ENCODE measurements at regions not wholly inside any gene's neighbourhood (a gene's known extent, or its start where the extent isn't known, plus 50 kb on each side); places are given as distances from the start of the nearest gene placed in this dataset.

DNA sequence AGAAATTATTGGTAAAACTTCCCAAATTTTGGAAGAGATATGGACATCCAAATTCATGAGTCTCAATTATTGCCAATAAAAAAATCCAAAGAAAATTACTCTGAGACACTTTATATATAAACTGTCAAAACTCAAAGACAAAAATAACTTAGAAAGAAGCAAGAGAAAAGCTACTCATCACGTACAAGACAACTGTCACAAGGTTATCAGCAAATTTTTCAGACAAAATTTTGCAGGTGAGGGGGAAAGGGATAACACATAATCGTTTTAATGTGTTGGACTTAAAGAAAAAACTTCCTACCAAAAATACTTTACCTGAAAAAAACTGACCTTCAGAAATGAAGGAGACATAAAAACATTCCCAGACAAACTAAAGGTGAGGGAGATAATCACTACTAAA, 272.5 kb downstream of the THBS2 start:
- no peaks in the 10 kb centered on the region for H3K4me1 ChIP-seq (ENCODE audit: control insufficient read depth in 1 of 2, low read depth in 2 of 2)
- H3K36me3 ChIP-seq: no peaks in the 10 kb centered on the region
- peaks cover 9% of the 10 kb centered on the region for H3K9me3 ChIP-seq
- no peak for ATAC-seq (ENCODE audit: insufficient number of reproducible peaks, low FRiP score, low read depth)
- no peaks in the 10 kb centered on the region for H3K27me3 ChIP-seq (replicated peaks; ENCODE audit: insufficient read depth)
- TF ChIP-seq, protein P1, sequence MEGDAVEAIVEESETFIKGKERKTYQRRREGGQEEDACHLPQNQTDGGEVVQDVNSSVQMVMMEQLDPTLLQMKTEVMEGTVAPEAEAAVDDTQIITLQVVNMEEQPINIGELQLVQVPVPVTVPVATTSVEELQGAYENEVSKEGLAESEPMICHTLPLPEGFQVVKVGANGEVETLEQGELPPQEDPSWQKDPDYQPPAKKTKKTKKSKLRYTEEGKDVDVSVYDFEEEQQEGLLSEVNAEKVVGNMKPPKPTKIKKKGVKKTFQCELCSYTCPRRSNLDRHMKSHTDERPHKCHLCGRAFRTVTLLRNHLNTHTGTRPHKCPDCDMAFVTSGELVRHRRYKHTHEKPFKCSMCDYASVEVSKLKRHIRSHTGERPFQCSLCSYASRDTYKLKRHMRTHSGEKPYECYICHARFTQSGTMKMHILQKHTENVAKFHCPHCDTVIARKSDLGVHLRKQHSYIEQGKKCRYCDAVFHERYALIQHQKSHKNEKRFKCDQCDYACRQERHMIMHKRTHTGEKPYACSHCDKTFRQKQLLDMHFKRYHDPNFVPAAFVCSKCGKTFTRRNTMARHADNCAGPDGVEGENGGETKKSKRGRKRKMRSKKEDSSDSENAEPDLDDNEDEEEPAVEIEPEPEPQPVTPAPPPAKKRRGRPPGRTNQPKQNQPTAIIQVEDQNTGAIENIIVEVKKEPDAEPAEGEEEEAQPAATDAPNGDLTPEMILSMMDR (IDR thresholded peaks at IDR 0.05): no peak
- H3K4me3 ChIP-seq: no peak overlapping the region
- no peak overlapping the region for H3K27ac ChIP-seq
- DNase-seq (ENCODE audit: low spot score): no peak

DNA sequence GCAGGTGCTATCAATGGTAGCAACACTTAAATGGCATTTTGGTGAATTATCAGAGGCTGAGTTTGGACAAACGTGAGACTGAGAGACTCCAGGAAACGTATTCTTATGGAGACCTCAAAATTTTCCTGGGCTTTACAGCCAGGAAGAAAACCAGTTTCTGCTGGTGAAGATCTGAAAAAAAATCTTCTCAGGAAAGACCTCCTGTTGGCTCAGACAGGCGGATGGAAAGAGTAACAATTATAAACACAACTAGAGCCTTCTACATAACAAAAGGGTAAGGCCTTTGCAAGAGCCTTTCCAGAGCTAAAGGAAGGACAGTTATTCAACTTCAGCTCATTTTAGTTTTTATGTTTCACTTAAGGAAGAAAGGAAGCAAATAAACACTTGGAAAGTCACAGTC, 274.4 kb downstream of the THBS2 start:
- Histone ChIP-seq H3K9me3 (peaks cover 9% of the 10 kb centered on the region), H3K36me3 (no peaks in the 10 kb centered on the region), H3K4me3 (no peak overlapping the region), H3K27ac (no peak overlapping the region), H3K27me3 (replicated peaks; ENCODE audit: insufficient read depth) (no peaks in the 10 kb centered on the region), H3K4me1 (ENCODE audit: control insufficient read depth in 1 of 2, low read depth in 2 of 2) (no peaks in the 10 kb centered on the region)
- TF ChIP-seq, protein P1 (IDR thresholded peaks at IDR 0.05): no peak
- ATAC-seq (ENCODE audit: insufficient number of reproducible peaks, low FRiP score, low read depth) (no peak), DNase-seq (ENCODE audit: low spot score) (no peak)

DNA sequence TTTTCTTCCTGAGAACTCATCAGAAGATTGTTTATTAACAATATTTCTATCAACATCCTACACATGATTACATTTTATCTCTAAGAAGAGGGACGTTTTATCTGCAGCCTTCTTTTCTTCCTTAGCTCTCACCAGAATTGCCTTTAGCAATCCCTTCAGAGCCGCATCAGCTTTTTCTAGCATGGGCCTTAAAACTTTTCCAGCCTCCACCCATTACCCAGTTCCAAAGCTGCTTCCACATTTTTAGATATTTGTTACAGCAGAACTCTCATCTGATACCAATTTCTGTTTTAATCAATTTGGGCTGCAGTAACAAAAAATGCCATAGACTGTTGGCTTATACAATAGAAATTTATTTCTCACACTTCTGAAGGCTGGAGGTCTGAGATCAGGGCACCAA, 281.5 kb downstream of the THBS2 start:
- Histone ChIP-seq H3K27me3 (replicated peaks; ENCODE audit: insufficient read depth) (no peaks in the 10 kb centered on the region), H3K4me1 (ENCODE audit: control insufficient read depth in 1 of 2, low read depth in 2 of 2) (peaks cover 13 to 29% of the 10 kb centered on the region in 2 donors), H3K36me3 (no peaks in the 10 kb centered on the region), H3K9me3 (no peaks in the 10 kb centered on the region), H3K27ac (no peak overlapping the region), H3K4me3 (no peak overlapping the region)
- DNase-seq (ENCODE audit: low spot score) (no peak), ATAC-seq (ENCODE audit: insufficient number of reproducible peaks, low FRiP score, low read depth) (no peak)
- TF ChIP-seq, protein P1 (IDR thresholded peaks at IDR 0.05): no peak

DNA sequence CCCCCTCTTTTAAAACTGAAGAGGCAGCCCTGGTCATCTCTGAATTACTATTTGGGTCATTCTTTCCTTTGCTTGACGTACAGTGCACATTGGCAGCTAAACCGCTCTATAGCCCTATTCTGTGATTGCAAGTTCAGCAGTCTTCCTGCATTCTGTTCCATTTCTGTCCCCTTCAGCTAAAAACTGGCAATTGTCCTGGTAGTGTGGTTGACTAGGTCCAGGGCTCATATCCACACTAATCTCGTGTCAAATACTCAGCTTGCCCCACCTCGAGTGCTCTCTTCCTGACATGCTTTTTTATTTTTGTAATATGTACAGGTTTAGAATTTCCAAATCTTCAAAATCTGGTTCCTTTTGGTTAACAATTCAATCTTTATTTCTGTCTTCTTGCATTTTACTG, 282.1 kb downstream of the THBS2 start:
- TF ChIP-seq, protein P1 (IDR thresholded peaks at IDR 0.05): no peak
- H3K36me3 ChIP-seq: no peaks in the 10 kb centered on the region
- peaks cover 13 to 35% of the 10 kb centered on the region in 2 donors for H3K4me1 ChIP-seq (ENCODE audit: control insufficient read depth in 1 of 2, low read depth in 2 of 2)
- no peak overlapping the region for H3K27ac ChIP-seq
- H3K4me3 ChIP-seq: no peak overlapping the region
- no peak for ATAC-seq (ENCODE audit: insufficient number of reproducible peaks, low FRiP score, low read depth)
- H3K27me3 ChIP-seq (replicated peaks; ENCODE audit: insufficient read depth): no peaks in the 10 kb centered on the region
- no peak for DNase-seq (ENCODE audit: low spot score)
- H3K9me3 ChIP-seq: no peaks in the 10 kb centered on the region

DNA sequence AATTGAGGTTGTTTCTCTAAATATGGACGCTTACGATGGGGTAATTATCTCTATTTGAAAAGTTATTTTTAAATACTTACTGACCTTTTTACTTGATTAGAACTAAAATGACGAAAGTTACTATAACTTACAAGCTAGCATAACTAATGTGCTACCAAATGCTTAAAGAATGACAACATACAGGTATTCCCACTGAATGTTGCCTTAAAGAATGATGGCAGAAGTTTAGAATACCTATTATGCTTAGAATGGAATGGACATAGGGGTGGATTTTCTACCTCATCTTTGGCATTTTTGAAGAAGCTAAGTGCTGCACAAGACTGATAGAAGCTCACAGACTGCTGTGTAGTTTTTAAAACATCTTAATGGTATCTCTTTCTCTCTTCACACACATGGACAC, 284.8 kb downstream of the THBS2 start:
- Histone ChIP-seq H3K4me1 (ENCODE audit: control insufficient read depth in 1 of 2, low read depth in 2 of 2) (peaks cover 13 to 38% of the 10 kb centered on the region in 2 donors), H3K27ac (no peak overlapping the region), H3K36me3 (no peaks in the 10 kb centered on the region), H3K9me3 (no peaks in the 10 kb centered on the region), H3K4me3 (no peak overlapping the region), H3K27me3 (replicated peaks; ENCODE audit: insufficient read depth) (no peaks in the 10 kb centered on the region)
- ATAC-seq (ENCODE audit: insufficient number of reproducible peaks, low FRiP score, low read depth) (no peak), DNase-seq (ENCODE audit: low spot score) (no peak)
- TF ChIP-seq, protein P1 (IDR thresholded peaks at IDR 0.05): no peak

Measured in thoracic aorta (tissue), 2 donors.